ENCODE measurements at regions not wholly inside any gene's neighbourhood (a gene's known extent, or its start where the extent isn't known, plus 50 kb on each side); places are given as distances from the start of the nearest gene placed in this dataset.
"Not testable (repeated sequence)": the region's sequence is repeated elsewhere in the genome, so short reads cannot be mapped to it uniquely, and the experiment has no call there.

GRCh38 chr2:16199882-16200553, 259.7 kb downstream of the MYCN start:
- H3K9me3 ChIP-seq (ENCODE audit: control insufficient read depth in 4 of 4, low read length in 3 of 4) = no peaks in the 10 kb centered on the region
- H3K27ac ChIP-seq (ENCODE audit: low read depth in 1 of 2, low read length in 2 of 2) = no peak overlapping the region
- no peaks in the 10 kb centered on the region for H3K36me3 ChIP-seq (ENCODE audit: control insufficient read depth in 4 of 4, insufficient read depth in 3 of 4, low read depth in 1 of 4, low read length in 3 of 4)
- no peaks in the 10 kb centered on the region for H3K4me1 ChIP-seq (ENCODE audit: control insufficient read depth in 4 of 4, insufficient read depth in 4 of 4, low read length in 3 of 4)
- no peak for DNase-seq (ENCODE audit: low spot score)
- H3K9ac ChIP-seq (ENCODE audit: low read depth in 1 of 2, low read length in 2 of 2) = no peak overlapping the region
- no peak overlapping the region for H3K4me3 ChIP-seq (ENCODE audit: low read depth in 1 of 3, low read length in 3 of 3)
- H3K27me3 ChIP-seq (ENCODE audit: control insufficient read depth in 4 of 4, insufficient read depth in 4 of 4, low read length in 3 of 4) = no peaks in the 10 kb centered on the region
- TF ChIP-seq ATF3 (IDR thresholded peaks at IDR 0.05) (no peak), RXRA (IDR thresholded peaks at IDR 0.05) (no peak), MAX (IDR thresholded peaks at IDR 0.05) (no peak), JUND (IDR thresholded peaks at IDR 0.05) (no peak), SP1 (IDR thresholded peaks at IDR 0.05) (no peak), HNF4G (IDR thresholded peaks at IDR 0.05) (no peak), CTCF (IDR thresholded peaks at IDR 0.05; ENCODE audit: low read depth, low read length, missing input control) (no peak), ZBTB33 (IDR thresholded peaks at IDR 0.05) (no peak), TAF1 (conservative IDR thresholded peaks at IDR 0.05) (no peak), YY1 (IDR thresholded peaks at IDR 0.05) (no peak), REST (IDR thresholded peaks at IDR 0.05) (no peak), GABPA (IDR thresholded peaks at IDR 0.05 in 1 of 2, conservative IDR thresholded peaks at IDR 0.05 in 1 of 2) (no peak), FOXA2 (IDR thresholded peaks at IDR 0.05) (no peak), FOXA1 (IDR thresholded peaks at IDR 0.05) (no peak), HNF4A (conservative IDR thresholded peaks at IDR 0.05) (no peak), RAD21 (IDR thresholded peaks at IDR 0.05) (no peak), NR2F2 (IDR thresholded peaks at IDR 0.05) (no peak), EGR1 (IDR thresholded peaks at IDR 0.05; ENCODE audit: low read depth in 2 of 2) (no peak)
- WGBS = 85% methylated on average over 10 of the region's 10 CpGs

GRCh38 chr2:16199241-16199640, 258.9 kb downstream of the MYCN start:
- not testable (repeated sequence) for H3K27ac ChIP-seq (ENCODE audit: low read depth in 1 of 2, low read length in 2 of 2); H3K36me3 ChIP-seq (ENCODE audit: control insufficient read depth in 4 of 4, insufficient read depth in 3 of 4, low read depth in 1 of 4, low read length in 3 of 4); H3K9me3 ChIP-seq (ENCODE audit: control insufficient read depth in 4 of 4, low read length in 3 of 4); H3K27me3 ChIP-seq (ENCODE audit: control insufficient read depth in 4 of 4, insufficient read depth in 4 of 4, low read length in 3 of 4); H3K9ac ChIP-seq (ENCODE audit: low read depth in 1 of 2, low read length in 2 of 2); DNase-seq (ENCODE audit: low spot score); H3K4me1 ChIP-seq (ENCODE audit: control insufficient read depth in 4 of 4, insufficient read depth in 4 of 4, low read length in 3 of 4); H3K4me3 ChIP-seq (ENCODE audit: low read depth in 1 of 3, low read length in 3 of 3)
- WGBS = 92% methylated on average over 5 of the region's 5 CpGs
